ENCODE measurements at regions not wholly inside any gene's neighbourhood (a gene's known extent, or its start where the extent isn't known, plus 50 kb on each side); places are given as distances from the start of the nearest gene placed in this dataset.

DNA sequence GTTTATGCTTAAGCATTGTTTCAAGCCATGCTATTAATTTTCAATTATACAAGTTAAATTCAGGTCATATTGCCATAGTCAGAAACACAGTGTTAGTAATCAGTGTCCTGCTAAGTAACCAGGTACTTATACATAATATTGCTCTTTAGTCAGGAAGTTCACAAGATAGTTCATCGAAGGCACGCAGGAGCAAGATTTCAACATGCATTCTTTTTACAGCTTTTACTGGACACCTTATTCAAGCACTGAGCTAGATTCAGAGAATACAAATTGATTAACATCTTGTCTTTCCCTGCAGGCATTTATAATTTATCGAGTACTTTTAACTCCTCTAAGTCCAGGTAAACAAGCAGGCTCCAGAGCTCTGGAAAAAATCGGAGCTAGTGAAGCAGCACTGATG, 202.3 kb upstream of the BRINP3 start:
- TF ChIP-seq, protein P1, sequence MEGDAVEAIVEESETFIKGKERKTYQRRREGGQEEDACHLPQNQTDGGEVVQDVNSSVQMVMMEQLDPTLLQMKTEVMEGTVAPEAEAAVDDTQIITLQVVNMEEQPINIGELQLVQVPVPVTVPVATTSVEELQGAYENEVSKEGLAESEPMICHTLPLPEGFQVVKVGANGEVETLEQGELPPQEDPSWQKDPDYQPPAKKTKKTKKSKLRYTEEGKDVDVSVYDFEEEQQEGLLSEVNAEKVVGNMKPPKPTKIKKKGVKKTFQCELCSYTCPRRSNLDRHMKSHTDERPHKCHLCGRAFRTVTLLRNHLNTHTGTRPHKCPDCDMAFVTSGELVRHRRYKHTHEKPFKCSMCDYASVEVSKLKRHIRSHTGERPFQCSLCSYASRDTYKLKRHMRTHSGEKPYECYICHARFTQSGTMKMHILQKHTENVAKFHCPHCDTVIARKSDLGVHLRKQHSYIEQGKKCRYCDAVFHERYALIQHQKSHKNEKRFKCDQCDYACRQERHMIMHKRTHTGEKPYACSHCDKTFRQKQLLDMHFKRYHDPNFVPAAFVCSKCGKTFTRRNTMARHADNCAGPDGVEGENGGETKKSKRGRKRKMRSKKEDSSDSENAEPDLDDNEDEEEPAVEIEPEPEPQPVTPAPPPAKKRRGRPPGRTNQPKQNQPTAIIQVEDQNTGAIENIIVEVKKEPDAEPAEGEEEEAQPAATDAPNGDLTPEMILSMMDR (IDR thresholded peaks at IDR 0.05; ENCODE audit: low read depth, low read length) = no peak
- TF ChIP-seq EZH2phosphoT487 (IDR thresholded peaks at IDR 0.05; ENCODE audit: low read depth) = no peak
